NCI-H146 treated with DMSO at 0.1 percent for 48 hours (cell line): ENCODE measurements at regions not wholly inside any gene's neighbourhood (a gene's known extent, or its start where the extent isn't known, plus 50 kb on each side); places are given as distances from the start of the nearest gene placed in this dataset.
"Not testable (repeated sequence)": the region's sequence is repeated elsewhere in the genome, so short reads cannot be mapped to it uniquely, and the experiment has no call there.

ENCODE experiments used
- DNase-seq: peaks from one replicate; lab custom pipeline; 2025; ENCODE audit not compliant: unreplicated experiment; lab: John Stamatoyannopoulos, UW

- DNase-seq, result not testable (repeated sequence)
Observed at GRCh38 chr4:52157071-52157470, 106.0 kb downstream of the SPATA18 start.

- DNase-seq, result no peak
Observed at GRCh38 chr4:52157641-52158316, 106.7 kb downstream of the SPATA18 start.

GRCh38 chr4:52160859-52161258, 109.8 kb downstream of the SPATA18 start:
- no peak for DNase-seq

- DNase-seq, result no peak
Observed at GRCh38 chr4:52164116-52164515, 113.0 kb downstream of the SPATA18 start.

GRCh38 chr4:52172166-52172565, 121.1 kb downstream of the SPATA18 start:
- no peak for DNase-seq

GRCh38 chr4:52173470-52174045, 122.5 kb downstream of the SPATA18 start:
- DNase-seq, result no peak

GRCh38 chr4:52187603-52188002, 136.5 kb downstream of the SPATA18 start:
- DNase-seq, result no peak

- DNase-seq, result no peak
Observed at GRCh38 chr4:52192001-52192400, 140.9 kb downstream of the SPATA18 start.

- no peak for DNase-seq
Observed at GRCh38 chr4:52192721-52193135, 141.6 kb downstream of the SPATA18 start.

- DNase-seq, result no peak
Observed at GRCh38 chr4:52195869-52196268, 144.8 kb downstream of the SPATA18 start.

GRCh38 chr4:52196606-52197130, 145.6 kb downstream of the SPATA18 start:
- DNase-seq, result no peak

- DNase-seq, result no peak
Observed at GRCh38 chr4:52197306-52197705, 146.2 kb downstream of the SPATA18 start.

- no peak for DNase-seq
Observed at GRCh38 chr4:52198294-52198693, 147.2 kb downstream of the SPATA18 start.

GRCh38 chr4:52199574-52200338, 148.7 kb downstream of the SPATA18 start:
- DNase-seq, result no peak

GRCh38 chr4:52200339-52200725, 149.2 kb downstream of the SPATA18 start:
- no peak for DNase-seq

GRCh38 chr4:52201715-52202114, 150.6 kb downstream of the SPATA18 start:
- no peak for DNase-seq

GRCh38 chr4:52202251-52202779, 151.2 kb downstream of the SPATA18 start:
- no peak for DNase-seq

GRCh38 chr4:52202931-52203330, 151.8 kb downstream of the SPATA18 start:
- DNase-seq, result no peak

GRCh38 chr4:52203351-52203750, 152.2 kb downstream of the SPATA18 start:
- no peak for DNase-seq

- DNase-seq, result no peak
Observed at GRCh38 chr4:52204921-52205320, 153.8 kb downstream of the SPATA18 start.

- not testable (repeated sequence) for DNase-seq
Observed at GRCh38 chr4:52207146-52207545, 156.0 kb downstream of the SPATA18 start.

GRCh38 chr4:52212702-52213101, 161.6 kb downstream of the SPATA18 start:
- DNase-seq, result no peak
